Brain microvascular endothelial cell (primary cell): ENCODE measurements at regions not wholly inside any gene's neighbourhood (a gene's known extent, or its start where the extent isn't known, plus 50 kb on each side); places are given as distances from the start of the nearest gene placed in this dataset.
"Not testable (repeated sequence)": the region's sequence is repeated elsewhere in the genome, so short reads cannot be mapped to it uniquely, and the experiment has no call there.

Experiments used
- DNase-seq: peaks from one replicate; pipeline ENCODE4 v3.0.0-alpha.2; 2020
- H3K27ac ChIP-seq: fragments of 250-450 bp; sonication (Bioruptor Pico); 2 replicates; pipeline ENCODE4 v1.5.1; 2020; ENCODE audit warnings: mild to moderate bottlenecking, moderate library complexity
- H3K27me3 ChIP-seq: fragments of 250-450 bp; sonication (Bioruptor Pico); replicated peaks from 2 replicates; pipeline ENCODE4 v1.5.1; 2020; ENCODE audit warnings: mild to moderate bottlenecking
- H3K36me3 ChIP-seq: fragments of 250-450 bp; sonication (Bioruptor Pico); replicated peaks from 2 replicates; pipeline ENCODE4 v1.5.1; 2020; ENCODE audit warnings: mild to moderate bottlenecking
- H3K4me3 ChIP-seq: 2 replicates; pipeline ENCODE4 v1.5.1; 2011; ENCODE audit warnings: low read depth, mild to moderate bottlenecking, control low read depth, low read length, moderate library complexity
- CTCF ChIP-seq: IDR thresholded peaks from 2 replicates; pipeline ENCODE4 v1.5.1; 2011; ENCODE audit warnings: low read depth, mild to moderate bottlenecking, moderate library complexity, low read length, control low read depth, inconsistent platforms; ENCODE audit errors: missing control alignments
- in situ Hi-C: cut with HindIII; loops from 2 replicates; pipeline ENCODE4 v1.10.0; 2017; ENCODE audit warnings: low sequenced_read_pairs, low pct_ligation_motif_present

DNA sequence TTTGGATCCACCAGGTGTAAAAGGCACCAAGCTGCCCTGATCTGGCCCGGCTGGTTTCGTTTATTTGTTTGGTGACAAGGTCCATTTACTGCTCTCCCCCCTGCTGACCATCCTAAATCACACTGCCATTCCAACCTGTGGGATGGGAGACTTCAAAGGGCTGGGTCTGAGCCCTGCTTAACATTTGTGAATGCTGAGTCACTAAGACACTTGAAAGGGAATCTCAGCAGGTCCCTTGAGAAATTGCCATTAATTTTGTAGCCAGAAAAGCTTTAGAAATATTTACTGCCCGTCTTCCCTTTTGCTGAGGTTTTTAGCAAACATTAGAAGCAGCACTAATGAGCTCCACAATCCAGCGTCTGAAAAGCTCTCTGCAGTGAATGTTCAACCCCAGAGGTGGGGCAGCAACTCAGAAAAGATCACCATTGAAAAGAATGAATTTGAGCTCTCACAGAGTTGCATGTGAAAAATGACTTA is 133.8 kb downstream of the ARL4C start:
- Histone ChIP-seq H3K4me3 (no peak overlapping the region), H3K36me3 (no peaks in the 10 kb centered on the region), H3K27ac (no peak overlapping the region), H3K27me3 (no peaks in the 10 kb centered on the region)
- no peak for TF ChIP-seq CTCF
- DNase-seq = no peak
- in situ Hi-C loops = no loop called here

- DNase-seq, H3K4me3 ChIP-seq, H3K36me3 ChIP-seq, in situ Hi-C loops, H3K27me3 ChIP-seq, H3K27ac ChIP-seq: not testable (repeated sequence)
Observed at GRCh38 chr2:234360313-234360975, 136.4 kb downstream of the ARL4C start.

DNA sequence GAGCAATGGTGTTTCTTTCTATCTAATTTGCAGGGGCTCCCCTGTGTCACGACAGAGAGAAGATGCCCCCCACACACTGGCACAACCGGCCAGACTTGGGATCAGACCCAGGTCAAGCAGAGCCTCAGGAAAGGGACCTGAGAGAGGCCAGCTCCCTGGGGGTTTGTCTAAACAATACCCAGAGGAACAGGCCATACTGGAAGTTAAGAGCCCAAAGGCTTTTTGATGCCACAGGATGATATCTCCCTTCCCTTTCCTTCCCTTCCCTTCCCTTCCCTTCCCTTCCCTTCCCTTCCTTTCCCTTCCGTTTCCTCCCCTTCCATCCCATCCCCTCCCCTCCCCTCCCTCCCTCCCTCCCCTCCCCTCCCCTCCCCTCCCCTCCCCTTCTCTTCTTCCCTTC is 139.2 kb downstream of the ARL4C start:
- Histone ChIP-seq H3K27ac (no peak overlapping the region), H3K36me3 (no peaks in the 10 kb centered on the region), H3K27me3 (no peaks in the 10 kb centered on the region), H3K4me3 (no peak overlapping the region)
- DNase-seq = no peak
- TF ChIP-seq CTCF = no peak
- in situ Hi-C loops = no loop called here

- TF ChIP-seq CTCF = no peak
- Histone ChIP-seq H3K27ac (no peak overlapping the region), H3K4me3 (no peak overlapping the region), H3K27me3 (no peaks in the 10 kb centered on the region), H3K36me3 (no peaks in the 10 kb centered on the region)
- in situ Hi-C loops = no loop called here
- no peak for DNase-seq
Observed at GRCh38 chr2:234355808-234356365, 141.0 kb downstream of the ARL4C start.

- no peaks in the 10 kb centered on the region for H3K36me3 ChIP-seq
- TF ChIP-seq CTCF = no peak
- H3K27ac ChIP-seq = no peak overlapping the region
- in situ Hi-C loops = no loop called here
- H3K27me3 ChIP-seq = no peaks in the 10 kb centered on the region
- DNase-seq = no peak
- H3K4me3 ChIP-seq = no peak overlapping the region
Observed at GRCh38 chr2:234355021-234355720, 141.7 kb downstream of the ARL4C start.

GRCh38 chr2:234352270-234352669 is 144.6 kb downstream of the ARL4C start:
- no peak overlapping the region for H3K27ac ChIP-seq
- no peaks in the 10 kb centered on the region for H3K36me3 ChIP-seq
- in situ Hi-C loops = no loop called here
- DNase-seq = no peak
- no peak overlapping the region for H3K4me3 ChIP-seq
- no peak for TF ChIP-seq CTCF
- no peaks in the 10 kb centered on the region for H3K27me3 ChIP-seq

- H3K27ac ChIP-seq, in situ Hi-C loops, DNase-seq, H3K36me3 ChIP-seq, H3K4me3 ChIP-seq, H3K27me3 ChIP-seq: not testable (repeated sequence)
Observed at GRCh38 chr2:234351866-234352265, 145.0 kb downstream of the ARL4C start.
